GM12878 (cell line): ENCODE measurements at regions not wholly inside any gene's neighbourhood (a gene's known extent, or its start where the extent isn't known, plus 50 kb on each side); places are given as distances from the start of the nearest gene placed in this dataset.

ENCODE experiments used
- EGR1 ChIP-seq, 2 experiments: IDR thresholded peaks; 1 replicate in 1 of 2; 2 replicates in 1 of 2; pipeline ENCODE4 v1.6.1; 2011 to 2012; ENCODE audit warnings: low read depth in 2 of 2, low read length in 2 of 2, borderline replicate concordance in 1 of 2, mild to moderate bottlenecking in 1 of 2, moderate library complexity in 1 of 2
- POU2F2 ChIP-seq: IDR thresholded peaks from 3 replicates; pipeline ENCODE4 v1.6.1; 2011; ENCODE audit warnings: low read depth, mild to moderate bottlenecking, low read length, borderline replicate concordance

DNA sequence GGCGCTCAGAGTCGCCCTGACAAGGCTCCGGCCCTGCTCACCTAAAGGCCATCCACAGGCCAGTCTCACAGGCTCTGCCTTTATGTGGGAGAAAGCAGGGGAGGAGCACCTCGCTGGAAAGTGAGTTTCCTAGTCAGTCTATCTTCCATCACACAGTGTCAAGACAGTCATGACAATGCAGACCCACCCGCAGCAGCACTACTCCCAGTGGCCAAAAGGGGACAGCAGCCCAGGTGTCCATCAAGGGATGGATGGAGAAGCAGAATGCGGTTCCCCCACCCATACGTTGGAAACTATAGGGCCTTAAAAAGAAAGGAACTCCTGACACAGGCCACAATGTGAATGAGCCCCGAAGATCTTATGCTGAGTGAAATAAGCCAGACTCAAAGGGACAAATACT, 226.8 kb downstream of the ENGASE start:
- no peak for TF ChIP-seq EGR1 (IDR thresholded peaks at IDR 0.05; ENCODE audit: borderline replicate concordance in 1 of 2, low read depth in 2 of 2, low read length in 2 of 2)
- TF ChIP-seq POU2F2 = no peak
